ENCODE measurements at regions not wholly inside any gene's neighbourhood (a gene's known extent, or its start where the extent isn't known, plus 50 kb on each side); places are given as distances from the start of the nearest gene placed in this dataset.
"Not testable (repeated sequence)": the region's sequence is repeated elsewhere in the genome, so short reads cannot be mapped to it uniquely, and the experiment has no call there.

DNA sequence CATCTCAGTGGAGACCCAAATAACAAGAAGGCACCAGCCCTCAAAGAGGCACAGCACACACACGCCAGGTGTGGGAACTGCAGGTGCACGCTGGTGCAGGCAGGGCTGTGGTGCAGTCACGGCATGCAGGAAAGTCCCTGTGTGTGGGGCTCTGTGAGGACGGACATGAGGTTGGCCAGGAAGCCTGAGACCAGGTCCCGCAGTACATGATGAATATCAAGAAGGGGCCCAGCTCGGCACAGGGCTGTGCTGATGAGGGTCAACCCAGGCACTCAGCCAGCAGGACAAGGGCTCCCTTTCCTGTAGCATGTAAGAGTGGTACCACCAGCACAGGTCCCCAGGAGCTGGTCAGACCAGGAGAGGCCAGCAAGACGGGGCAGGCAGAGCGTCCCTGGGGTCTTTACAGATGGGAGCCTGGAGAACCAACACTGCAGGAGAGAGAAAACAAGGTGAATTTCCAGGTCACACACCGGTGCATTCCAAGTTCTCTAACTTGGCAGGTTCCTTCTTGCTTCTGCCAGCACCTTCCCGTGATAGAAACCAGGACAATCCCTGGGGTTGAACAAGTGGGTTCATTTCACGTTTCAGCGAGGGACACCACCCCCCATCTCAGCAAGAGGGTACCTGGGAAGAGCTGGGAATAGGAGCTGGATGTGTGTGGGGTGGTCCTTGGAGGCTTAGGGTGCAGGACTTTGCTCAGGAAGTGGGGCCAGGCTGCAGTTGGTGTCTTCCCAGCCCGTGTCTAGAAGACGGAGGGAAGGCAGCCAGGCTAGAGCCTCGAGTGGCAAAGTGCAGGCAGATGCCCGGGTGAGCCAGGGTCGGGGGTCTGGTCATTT lies 244.8 kb upstream of the TCERG1L start:
- Histone ChIP-seq H3K27me3 (replicated peaks; ENCODE audit: insufficient read depth, low read depth, low read length, poor library complexity) (peaks cover 4% of the 10 kb centered on the region), H3K27ac (ENCODE audit: low read depth, low read length, poor library complexity, severe bottlenecking) (no peak overlapping the region), H3K4me1 (ENCODE audit: insufficient read depth, low read length, poor library complexity, severe bottlenecking) (no peaks in the 10 kb centered on the region), H3K36me3 (ENCODE audit: insufficient read depth, low read length, poor library complexity, severe bottlenecking) (no peaks in the 10 kb centered on the region), H3K4me3 (ENCODE audit: low read depth, low read length, poor library complexity, severe bottlenecking) (no peak overlapping the region), H3K9me3 (ENCODE audit: low read depth, low read length, poor library complexity, severe bottlenecking) (no peaks in the 10 kb centered on the region)
- intact Hi-C loops (cut with micrococcal nuclease; ENCODE audit: unreplicated experiment) = no loop called here
- no TSS peak for BruUV-seq (replicated peaks)
- ChIA-PET POLR2A (ENCODE audit: low non-redundant PET) (no interaction called here), CTCF (no interaction called here)
- TF ChIP-seq EZH2 (IDR thresholded peaks at IDR 0.05; ENCODE audit: borderline replicate concordance, low read depth, low read length, poor library complexity, severe bottlenecking) (no peak), CTCF (conservative IDR thresholded peaks at IDR 0.05; ENCODE audit: low read depth, low read length) (no peak)
- DNase-seq (ENCODE audit: low spot score) = no peak

- no peaks in the 10 kb centered on the region for H3K9me3 ChIP-seq (ENCODE audit: low read depth, low read length, poor library complexity, severe bottlenecking)
- POLR2A ChIA-PET (ENCODE audit: low non-redundant PET) = no interaction called here
These were observed 245.5 kb upstream of the TCERG1L start for GRCh38 chr10:131556897-131557495.

GRCh38 chr10:131557956-131558355 lies 246.4 kb upstream of the TCERG1L start:
- CTCF ChIA-PET; BruUV-seq (replicated peaks): not testable (repeated sequence)

More at GRCh38 chr10:131556897-131557495, 245.5 kb upstream of the TCERG1L start:
- DNase-seq (ENCODE audit: low spot score) = peak; percentile 9
- intact Hi-C loops (cut with micrococcal nuclease; ENCODE audit: unreplicated experiment) = no loop called here
- CTCF ChIA-PET = no interaction called here
- Histone ChIP-seq H3K27ac (ENCODE audit: low read depth, low read length, poor library complexity, severe bottlenecking) (no peak overlapping the region), H3K36me3 (ENCODE audit: insufficient read depth, low read length, poor library complexity, severe bottlenecking) (no peaks in the 10 kb centered on the region), H3K4me1 (ENCODE audit: insufficient read depth, low read length, poor library complexity, severe bottlenecking) (no peaks in the 10 kb centered on the region), H3K4me3 (ENCODE audit: low read depth, low read length, poor library complexity, severe bottlenecking) (no peak overlapping the region), H3K27me3 (replicated peaks; ENCODE audit: insufficient read depth, low read depth, low read length, poor library complexity) (no peaks in the 10 kb centered on the region)
- no TSS peak for BruUV-seq (replicated peaks)
- TF ChIP-seq CTCF (conservative IDR thresholded peaks at IDR 0.05; ENCODE audit: low read depth, low read length) = no peak

More at GRCh38 chr10:131557956-131558355, 246.4 kb upstream of the TCERG1L start:
- H3K36me3 ChIP-seq (ENCODE audit: insufficient read depth, low read length, poor library complexity, severe bottlenecking); H3K27me3 ChIP-seq (replicated peaks; ENCODE audit: insufficient read depth, low read depth, low read length, poor library complexity); intact Hi-C loops (cut with micrococcal nuclease; ENCODE audit: unreplicated experiment); H3K4me1 ChIP-seq (ENCODE audit: insufficient read depth, low read length, poor library complexity, severe bottlenecking); H3K4me3 ChIP-seq (ENCODE audit: low read depth, low read length, poor library complexity, severe bottlenecking); POLR2A ChIA-PET (ENCODE audit: low non-redundant PET); H3K27ac ChIP-seq (ENCODE audit: low read depth, low read length, poor library complexity, severe bottlenecking); DNase-seq (ENCODE audit: low spot score); H3K9me3 ChIP-seq (ENCODE audit: low read depth, low read length, poor library complexity, severe bottlenecking): not testable (repeated sequence)
